Inferior parietal cortex (tissue), 1 donor: ENCODE measurements at regions not wholly inside any gene's neighbourhood (a gene's known extent, or its start where the extent isn't known, plus 50 kb on each side); places are given as distances from the start of the nearest gene placed in this dataset.

Experiments used
- DNase-seq: peaks from one replicate; pipeline ENCODE4 v3.0.0-alpha.2; 2016; ENCODE audit errors: extremely low spot score

DNA sequence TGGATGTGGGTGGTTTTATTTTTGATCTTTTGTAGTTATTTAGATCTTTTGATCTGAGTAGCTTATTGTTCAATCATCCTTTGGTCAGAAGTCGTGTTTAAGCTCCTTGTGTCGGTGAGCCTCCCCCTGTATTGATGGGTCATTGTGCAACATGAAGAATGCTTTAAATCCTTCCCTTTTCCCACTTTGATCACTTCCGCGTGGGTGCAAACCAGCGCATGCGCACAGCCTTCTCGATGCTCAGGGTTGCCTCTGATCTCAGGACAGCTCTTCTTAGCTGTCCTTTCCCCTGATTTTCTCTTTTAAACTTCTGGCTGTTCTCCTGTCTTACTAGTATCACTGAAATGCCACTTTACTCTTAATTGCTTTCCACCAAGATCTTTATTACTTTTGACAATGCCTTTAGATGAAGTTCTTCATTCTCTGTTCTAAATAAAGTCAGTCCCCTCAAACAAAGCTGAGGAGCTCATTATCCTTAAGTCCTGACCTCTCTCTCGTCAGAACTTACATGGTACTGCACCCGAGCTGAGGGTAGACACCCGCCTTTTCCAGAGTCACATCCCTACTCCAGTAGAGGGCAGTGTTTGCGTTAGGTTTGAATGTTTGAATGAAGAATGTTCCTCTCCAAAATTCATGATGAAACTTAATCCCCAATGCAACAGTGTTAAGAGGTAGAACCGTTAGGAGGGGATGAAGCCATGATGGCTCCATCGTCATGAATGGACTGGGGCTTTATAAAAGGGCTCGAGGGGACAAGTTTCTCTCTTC is 547.9 kb upstream of the TMPRSS15 start:
- DNase-seq = peak; percentile 72

DNA sequence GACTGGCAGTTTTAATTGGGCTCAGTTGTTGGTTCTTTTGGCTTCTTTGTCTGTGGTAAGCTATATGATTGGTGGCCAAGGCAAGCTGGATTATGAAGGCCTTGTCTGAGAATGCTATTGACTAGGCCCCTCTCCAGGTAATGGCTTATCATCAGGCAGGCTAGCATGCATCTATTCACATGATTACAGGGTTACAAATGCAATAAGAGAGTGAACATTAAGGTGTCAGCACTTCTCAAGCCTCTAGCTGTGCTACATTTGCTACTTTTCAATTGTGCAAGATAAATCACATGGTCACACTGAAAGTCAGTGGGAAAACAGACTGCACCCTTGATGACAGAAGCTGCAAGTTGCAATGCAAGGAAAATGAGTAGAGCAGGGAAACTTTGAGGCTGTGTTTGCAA is 550.9 kb upstream of the TMPRSS15 start:
- DNase-seq = no peak

DNA sequence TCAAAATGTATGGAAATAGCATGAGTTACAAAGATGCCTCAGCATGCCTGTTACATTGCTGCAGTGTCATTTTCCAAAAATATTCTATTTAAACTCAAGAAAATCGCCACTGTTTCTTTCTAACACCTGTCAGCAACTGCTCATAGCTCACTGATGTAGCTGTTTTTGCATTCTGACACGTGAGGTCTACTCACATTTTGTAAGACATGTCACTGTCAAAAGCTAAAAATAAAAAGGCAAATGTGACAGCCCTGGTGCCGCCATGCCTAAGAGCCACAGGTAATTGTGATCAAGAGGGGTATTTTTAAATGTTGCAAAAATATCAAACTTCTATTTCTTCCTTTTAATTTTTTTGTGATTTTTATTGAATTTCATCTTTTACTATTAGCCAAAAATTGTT is 556.2 kb upstream of the TMPRSS15 start:
- no peak for DNase-seq

DNA sequence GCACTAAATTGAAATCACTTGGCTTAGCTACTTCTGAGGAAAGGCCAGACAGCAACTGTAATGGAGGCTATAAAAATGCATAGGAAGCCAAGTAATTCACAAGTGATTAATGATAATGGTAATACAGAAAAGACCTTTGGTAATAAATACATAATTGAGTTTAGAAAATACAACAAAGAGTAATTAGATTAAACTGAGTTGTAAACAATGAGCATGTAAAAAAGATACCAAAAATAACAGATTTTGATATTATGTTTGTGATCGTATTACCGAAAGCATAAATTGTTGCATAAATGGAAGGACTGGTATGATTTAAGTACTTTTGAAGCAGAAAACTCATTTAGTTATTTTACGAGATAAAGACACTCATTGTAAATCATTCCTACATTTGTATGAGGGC is 556.7 kb upstream of the TMPRSS15 start:
- DNase-seq = no peak

DNA sequence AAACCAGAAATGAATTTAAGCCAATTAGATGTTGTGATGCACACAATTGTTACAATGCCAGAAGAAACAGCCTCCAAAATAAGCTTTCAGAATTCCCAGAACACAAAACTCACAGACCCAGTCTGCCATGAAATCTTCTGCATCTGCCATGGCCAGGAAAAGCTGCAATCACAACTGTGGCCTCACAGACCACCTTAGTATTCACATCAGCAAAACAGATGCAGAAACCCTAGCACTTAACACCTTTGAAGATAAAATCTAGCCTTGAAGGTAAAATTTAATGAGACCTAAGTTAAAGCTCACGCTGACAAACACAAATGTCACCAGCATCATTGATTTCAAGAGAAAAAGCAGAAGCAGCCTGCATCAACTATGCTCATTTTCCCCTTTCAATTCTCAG is 566.8 kb upstream of the TMPRSS15 start:
- DNase-seq = no peak

DNA sequence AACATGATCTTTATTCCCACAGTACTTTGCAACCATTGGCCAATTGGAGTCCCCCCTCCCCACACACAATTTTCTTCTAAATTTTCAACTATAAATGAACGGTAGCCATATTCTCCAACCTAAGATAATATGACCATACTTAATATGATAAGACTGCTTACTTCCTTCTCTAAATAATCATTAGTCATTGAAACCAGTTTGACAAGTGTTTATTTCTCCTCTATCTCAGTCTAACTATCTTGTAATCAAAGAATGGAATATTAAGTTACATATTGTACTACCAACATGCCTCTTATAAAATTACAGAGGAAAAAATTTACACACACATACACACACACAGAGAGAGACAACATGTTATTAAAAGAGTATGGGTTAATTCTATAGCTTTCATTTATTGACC is 567.4 kb upstream of the TMPRSS15 start:
- no peak for DNase-seq

DNA sequence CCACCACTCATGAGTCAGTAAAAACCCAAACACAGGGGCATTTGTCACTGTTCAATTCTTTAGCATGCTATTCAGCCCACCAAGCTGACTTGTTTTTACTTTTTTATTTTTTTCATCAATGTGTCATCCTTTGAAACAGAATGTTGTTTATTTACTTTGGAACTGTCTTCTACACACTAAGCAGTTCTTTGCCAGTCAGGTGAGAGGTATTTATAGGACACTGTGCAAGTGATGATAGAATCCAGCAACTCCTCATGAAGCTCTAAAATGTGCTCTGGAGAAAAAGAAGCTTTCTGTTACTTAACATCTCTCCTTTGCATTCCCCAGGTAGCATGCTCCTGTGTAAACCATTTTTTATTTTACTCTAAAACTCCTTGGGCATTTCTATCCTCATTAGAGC is 582.0 kb upstream of the TMPRSS15 start:
- no peak for DNase-seq

DNA sequence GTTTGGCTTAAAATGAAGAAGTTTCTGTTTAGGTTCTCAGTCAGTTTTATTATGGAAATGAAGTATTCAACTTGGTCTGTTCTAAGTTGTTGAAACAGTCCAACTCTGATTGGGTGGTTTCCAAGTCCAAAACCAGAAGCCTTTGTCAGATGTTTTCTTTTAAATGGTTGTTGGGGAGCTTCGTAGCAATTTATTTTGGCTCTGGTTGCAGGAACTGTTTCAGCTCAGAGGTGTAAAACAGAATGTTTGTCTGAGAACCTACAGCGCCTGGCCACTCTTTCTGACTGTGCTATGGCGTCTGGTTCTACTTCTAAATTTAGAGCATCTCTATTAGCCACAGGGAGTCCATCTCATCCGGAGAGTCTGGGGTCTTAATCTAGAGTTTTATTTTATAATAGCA is 582.6 kb upstream of the TMPRSS15 start:
- DNase-seq = peak; percentile 34

DNA sequence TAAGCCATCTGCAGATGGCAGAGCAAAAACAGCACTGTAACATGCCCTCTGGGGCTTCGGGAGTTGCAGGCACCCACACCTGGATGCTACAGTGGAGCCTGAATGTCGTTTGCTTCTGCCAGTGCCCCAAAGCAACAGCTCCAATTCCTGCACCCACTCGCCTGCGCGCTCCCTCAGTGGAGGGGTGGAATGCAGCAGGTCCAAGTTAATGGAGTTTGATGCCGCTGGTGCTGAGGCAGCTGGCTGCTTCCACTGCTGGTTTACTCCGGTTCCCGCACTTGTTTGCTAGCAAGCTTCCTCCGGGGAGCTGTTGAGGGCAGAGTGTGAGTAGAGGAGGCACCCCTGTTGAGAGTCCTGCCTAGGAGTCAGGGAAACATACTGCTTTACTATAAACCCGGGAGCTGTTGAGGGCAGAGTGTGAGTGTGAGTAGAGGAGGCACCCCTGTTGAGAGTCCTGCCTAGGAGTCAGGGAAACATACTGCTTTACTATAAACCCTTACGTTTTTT is 584.0 kb upstream of the TMPRSS15 start:
- no peak for DNase-seq

DNA sequence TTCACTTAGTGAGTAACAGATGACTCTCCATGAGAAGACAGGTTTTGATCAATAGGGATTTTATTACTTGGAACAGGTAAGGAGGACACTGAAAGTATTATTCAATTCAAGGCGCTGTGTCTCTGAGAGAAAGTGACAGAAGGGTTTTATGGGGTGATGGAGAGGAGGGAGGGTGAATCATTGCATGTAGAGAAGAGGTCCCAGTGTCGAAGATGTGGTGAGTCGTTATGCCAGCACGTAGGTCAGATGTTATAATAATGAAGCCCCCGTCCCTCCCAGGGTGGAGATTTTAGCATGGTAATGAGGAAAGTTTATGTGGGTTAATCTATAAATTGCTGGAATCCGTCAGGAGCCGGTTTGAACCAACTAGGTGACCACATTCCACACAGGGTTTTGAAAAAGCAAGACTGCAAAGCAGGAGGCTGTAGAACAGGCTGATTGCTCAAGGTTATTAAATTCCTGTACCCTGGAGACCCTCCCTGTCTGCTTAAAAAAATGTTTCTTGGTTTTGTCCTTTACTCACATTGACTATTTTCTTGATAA is 586.4 kb upstream of the TMPRSS15 start:
- DNase-seq = no peak

DNA sequence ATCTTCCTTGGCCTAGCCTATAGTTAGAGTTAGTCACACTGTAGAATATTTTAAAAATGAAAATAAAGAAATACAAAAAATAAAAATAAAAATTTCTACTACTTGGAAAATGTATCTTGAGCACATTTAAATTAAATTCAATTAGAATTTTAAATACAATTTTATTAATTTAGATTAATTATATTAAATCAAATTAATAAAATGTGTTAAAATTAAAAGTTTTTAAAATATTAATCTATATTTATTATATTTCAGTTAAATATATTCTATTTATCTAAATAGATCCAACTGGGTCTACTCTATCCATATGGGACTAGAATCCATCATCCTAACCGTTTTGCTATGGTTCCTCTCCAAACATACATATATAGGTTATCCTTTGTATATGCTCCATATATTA is 588.3 kb upstream of the TMPRSS15 start:
- DNase-seq = no peak

DNA sequence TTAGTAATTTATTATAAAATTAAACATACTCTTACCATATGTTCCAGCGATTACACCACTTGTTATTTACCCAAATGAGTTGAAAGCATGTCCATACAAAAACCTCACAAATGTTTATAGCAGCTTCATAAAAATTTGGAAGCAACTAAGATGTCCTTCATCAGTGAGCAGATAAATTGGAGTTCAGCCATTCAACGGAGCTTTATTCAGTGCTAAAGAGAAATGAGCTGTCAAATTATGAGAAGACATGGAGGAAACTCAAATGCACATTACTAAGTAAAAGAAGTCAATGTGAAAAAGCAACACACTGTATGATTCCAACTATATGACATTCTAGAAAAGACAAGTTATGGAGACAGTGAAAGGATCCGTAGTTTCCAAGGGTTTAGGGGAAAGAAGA is 606.7 kb upstream of the TMPRSS15 start:
- no peak for DNase-seq

DNA sequence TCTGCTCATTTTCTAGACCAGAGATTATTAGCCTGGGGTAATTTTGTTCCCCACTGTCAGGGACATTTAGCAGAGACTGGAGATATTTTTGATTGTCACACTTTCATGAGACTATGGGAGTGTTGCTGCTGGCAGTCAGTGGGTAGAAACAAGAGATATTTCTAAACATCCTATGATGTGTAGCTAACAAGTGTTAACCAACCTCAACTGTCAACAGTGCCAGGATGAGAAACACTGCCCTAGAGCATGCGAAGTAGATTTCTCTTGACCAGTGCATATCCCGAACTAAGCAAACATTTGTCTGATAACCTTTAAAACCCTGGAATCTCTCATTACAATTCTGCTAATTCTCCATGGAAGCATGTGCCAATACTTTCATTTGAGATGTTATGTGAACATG is 607.4 kb upstream of the TMPRSS15 start:
- no peak for DNase-seq

DNA sequence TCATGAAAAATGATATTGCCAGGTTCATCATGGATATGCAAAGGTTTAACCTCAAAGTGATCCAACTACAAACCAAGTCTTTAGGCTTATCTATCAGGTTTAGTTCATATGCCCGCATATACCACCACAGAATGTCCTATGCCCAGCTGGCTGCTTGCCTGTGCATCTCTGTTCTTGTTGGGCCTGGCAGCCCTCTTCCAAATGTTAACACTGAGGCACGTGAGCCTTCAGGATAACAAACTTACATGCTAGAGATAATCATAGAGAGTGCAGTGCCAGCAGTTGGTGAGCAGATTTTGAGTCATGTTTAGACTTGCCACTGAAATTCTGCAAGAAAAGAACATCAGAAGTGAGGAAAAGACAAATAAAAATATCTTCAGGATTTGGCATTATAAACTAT is 607.9 kb upstream of the TMPRSS15 start:
- no peak for DNase-seq

DNA sequence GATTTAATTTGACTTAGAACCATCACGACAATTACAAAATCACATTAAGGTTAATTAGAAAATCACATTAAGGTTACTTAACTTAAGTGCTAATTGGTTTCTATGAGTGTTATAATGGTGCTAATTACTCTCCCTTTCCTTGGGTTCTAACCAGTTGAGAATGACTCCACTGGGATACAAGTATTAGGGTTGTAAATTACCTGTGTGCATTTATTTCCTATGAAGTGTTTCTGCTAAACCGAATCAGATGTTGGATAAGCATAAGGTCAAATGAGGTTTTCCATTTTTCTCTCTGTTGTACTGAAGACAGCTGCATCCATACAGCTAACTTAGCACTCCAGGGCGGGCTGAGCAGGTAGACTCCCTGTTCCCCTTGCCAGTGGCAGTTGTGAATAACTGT is 610.3 kb upstream of the TMPRSS15 start:
- DNase-seq = no peak

DNA sequence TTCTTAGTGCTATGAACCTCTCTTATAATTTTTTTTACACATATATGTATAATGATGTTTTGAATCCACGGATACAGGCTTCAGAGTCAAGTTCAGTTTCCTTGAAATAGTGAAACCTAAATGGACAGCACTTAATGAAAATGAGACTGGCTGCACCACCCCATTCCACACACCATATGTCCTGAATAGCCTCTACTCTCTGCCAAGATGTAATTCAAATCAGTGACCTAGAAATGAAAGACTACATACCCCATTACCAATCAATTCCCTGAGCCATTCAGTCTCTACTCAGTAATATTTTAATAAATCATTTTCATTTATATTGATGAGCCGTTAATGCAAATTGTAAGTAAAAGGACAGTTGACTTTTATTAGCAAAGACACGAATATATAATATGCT is 614.9 kb upstream of the TMPRSS15 start:
- DNase-seq = no peak

DNA sequence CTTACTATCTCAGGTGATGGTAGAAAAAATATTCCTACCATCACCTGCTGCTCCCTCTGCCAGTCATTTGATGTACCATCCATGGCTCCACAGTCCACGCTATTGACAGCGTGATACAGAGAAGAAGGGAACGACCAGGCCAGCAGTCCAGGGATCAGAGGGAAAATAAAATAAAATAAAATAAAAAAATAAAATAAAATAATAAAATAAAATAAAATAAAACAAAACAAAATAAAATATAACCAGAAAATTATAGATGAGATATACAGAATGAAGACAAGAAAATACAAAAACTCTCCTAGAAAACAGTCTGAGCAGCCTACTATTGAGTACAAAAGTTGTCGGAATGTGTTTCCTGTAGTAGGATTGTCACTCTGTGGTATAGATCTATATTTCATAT is 619.4 kb upstream of the TMPRSS15 start:
- DNase-seq = no peak

DNA sequence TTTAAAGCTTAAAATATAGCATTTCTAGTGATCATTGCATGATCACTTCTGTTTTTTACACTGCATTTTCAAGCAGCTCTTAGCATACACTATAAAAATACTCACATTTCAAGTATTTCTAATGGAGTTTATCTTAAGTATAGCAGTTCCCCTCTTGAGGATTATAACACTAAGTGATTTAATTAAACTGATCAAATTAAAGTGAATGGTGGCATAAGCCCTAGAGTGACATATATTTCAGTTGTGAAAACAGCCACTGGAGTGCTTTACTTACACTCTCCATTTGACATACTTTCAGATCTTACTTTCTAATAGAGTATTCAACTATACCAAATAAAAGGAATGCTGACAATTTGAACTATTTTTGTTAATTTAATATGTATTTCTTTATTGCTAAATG is 623.3 kb upstream of the TMPRSS15 start:
- DNase-seq = no peak

DNA sequence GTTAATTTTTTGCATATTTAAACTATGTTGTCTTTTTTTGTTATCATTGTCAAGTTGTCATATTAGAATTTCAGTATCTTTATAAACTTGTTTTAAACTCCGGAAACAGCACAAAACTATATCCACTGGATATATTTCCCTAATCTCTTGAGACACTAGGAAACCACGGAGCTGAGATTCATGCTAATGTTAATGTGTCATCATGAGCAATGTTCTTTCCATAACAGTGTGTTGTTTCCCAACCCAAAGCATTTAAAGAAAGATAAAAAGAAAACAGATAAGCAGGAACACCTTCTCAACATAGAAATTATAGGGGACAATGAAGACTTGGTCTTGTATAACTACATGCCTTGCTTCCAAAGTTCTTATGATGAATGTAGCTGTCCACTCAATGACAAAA is 626.2 kb upstream of the TMPRSS15 start:
- DNase-seq = no peak

DNA sequence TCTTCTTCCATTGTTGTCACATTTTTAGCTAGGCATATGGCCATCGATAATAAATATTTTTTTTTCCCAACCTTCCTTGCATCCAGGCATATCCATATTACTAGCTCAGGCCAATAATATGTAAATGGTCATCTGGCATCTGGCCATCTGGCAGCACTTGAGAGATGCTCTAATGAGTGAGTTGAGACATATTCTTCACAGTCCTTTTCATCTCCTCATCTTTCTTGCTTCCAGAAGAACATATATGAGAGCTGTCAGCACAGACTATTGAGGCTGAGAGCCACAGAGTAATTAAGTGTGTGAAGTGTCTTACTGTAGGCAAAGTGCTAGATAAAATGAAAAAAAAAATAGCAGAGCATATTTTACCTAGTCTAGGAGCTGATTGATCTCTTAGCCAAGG is 628.4 kb upstream of the TMPRSS15 start:
- DNase-seq = no peak

DNA sequence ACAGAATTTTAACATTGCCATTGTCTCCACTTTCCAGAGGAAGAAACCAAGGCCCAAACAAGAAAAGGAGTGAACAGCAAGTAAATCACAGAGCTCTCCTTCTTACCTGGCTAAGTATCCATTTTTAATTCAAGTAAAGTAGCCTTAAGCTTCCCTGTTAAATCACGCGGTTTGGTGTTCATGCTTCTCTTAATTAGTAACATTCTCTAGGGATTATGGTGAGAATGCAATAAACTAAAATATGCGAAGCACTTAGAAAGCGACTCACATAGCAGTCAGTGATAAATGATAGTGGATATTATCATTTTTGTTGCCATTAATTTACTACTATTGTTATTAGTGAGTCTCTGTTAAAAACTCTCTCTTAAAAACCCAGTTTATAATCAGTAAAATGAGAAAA is 630.5 kb upstream of the TMPRSS15 start:
- no peak for DNase-seq

DNA sequence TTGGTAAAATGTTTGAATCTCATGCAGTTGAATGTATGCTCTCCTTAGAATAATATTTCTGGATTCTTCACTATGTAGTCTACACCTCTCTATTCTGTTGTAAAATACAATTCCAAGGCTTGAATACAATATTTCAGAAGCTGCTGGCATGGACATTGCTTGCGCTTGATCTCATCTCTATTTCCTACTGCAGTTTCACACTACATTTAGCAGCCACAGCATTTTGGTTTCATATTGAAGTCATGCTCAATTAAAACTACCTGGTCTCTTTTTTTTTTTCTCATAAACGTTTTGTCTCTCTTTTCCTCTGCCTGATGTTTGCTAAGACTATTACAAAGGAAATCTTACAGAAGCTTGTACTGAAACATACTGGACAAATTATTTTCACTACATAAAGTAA is 631.0 kb upstream of the TMPRSS15 start:
- DNase-seq = no peak

DNA sequence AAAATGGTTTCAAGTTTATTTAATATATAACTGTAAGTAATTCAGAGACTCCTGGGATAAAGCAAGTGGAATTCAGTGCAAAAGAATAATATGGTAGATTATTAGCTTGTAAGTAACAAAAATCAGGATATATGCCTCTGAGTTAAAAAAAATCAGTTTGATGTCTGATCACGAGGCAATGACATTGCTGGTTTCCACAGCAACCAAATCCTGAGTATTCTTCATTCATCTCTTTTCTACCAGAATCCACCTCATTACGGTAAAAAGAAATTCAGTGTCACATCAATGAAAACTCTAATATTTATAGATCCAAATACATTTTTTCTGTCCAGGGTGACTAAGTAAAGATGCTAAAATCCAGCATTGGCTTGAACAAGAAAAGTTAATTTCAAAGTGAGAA is 642.3 kb upstream of the TMPRSS15 start:
- DNase-seq = no peak
